GM23338 (cell line): ENCODE measurements at regions not wholly inside any gene's neighbourhood (a gene's known extent, or its start where the extent isn't known, plus 50 kb on each side); places are given as distances from the start of the nearest gene placed in this dataset.

Source experiments
- ATAC-seq: fragments of 200-7000 bp; cut with Tn5 transposase; 3 replicates; pipeline ENCODE4 v1.9.1; 2020
- DNase-seq: peaks from one replicate; pipeline ENCODE4 v3.0.0-alpha.2; 2015; ENCODE audit warnings: low spot score
- H2AFZ ChIP-seq: fragments of 200-600 bp; sonication (generic); 2 replicates; pipeline ENCODE4 v1.8.0; 2016; ENCODE audit warnings: antibody characterized with exemption, mild to moderate bottlenecking, moderate library complexity
- H3F3A ChIP-seq: fragments of 200-600 bp; sonication (generic); replicated peaks from 2 replicates; pipeline ENCODE4 v1.8.0; 2017; ENCODE audit warnings: antibody characterized with exemption, mixed run types, low read depth
- H3K27ac ChIP-seq: fragments of 200-600 bp; sonication (generic); 2 replicates; pipeline ENCODE4 v1.6.1; 2016; ENCODE audit warnings: low read depth
- H3K27me3 ChIP-seq: fragments of 200-600 bp; sonication (generic); 2 replicates; pipeline ENCODE4 v1.8.0; 2016; ENCODE audit warnings: mild to moderate bottlenecking, mixed run types, moderate library complexity; ENCODE audit not compliant: insufficient read depth
- H3K36me3 ChIP-seq: fragments of 200-600 bp; sonication (generic); 2 replicates; pipeline ENCODE4 v1.8.0; 2016; ENCODE audit warnings: mild to moderate bottlenecking; ENCODE audit not compliant: insufficient read depth
- H3K4me1 ChIP-seq: fragments of 200-600 bp; sonication (generic); 2 replicates; pipeline ENCODE4 v1.8.0; 2016; ENCODE audit warnings: mild to moderate bottlenecking, moderate library complexity; ENCODE audit not compliant: insufficient read depth
- H3K4me2 ChIP-seq: fragments of 200-600 bp; sonication (generic); 2 replicates; pipeline ENCODE4 v1.7.1; 2017; ENCODE audit warnings: mixed run types
- H3K4me3 ChIP-seq: fragments of 200-600 bp; sonication (generic); 2 replicates; pipeline ENCODE4 v1.6.1; 2016; ENCODE audit warnings: mixed run types
- H3K79me2 ChIP-seq: fragments of 200-600 bp; sonication (generic); replicated peaks from 2 replicates; pipeline ENCODE4 v1.8.0; 2017; ENCODE audit warnings: mild to moderate bottlenecking; ENCODE audit not compliant: insufficient read depth
- H3K9me2 ChIP-seq: fragments of 200-600 bp; sonication (generic); 2 replicates; pipeline ENCODE4 v1.8.0; 2017; ENCODE audit not compliant: insufficient read depth
- H4K20me1 ChIP-seq: fragments of 200-600 bp; sonication (generic); replicated peaks from 2 replicates; pipeline ENCODE4 v1.8.0; 2017; ENCODE audit warnings: mild to moderate bottlenecking; ENCODE audit not compliant: insufficient read depth
- H3K27ac Mint-ChIP-seq: 2 replicates; pipeline ENCODE4 v1.8.0; 2020; ENCODE audit warnings: inconsistent platforms, mild to moderate bottlenecking, moderate library complexity, mixed read lengths
- H3K27me3 Mint-ChIP-seq: 3 replicates; pipeline ENCODE4 v1.8.0; 2022; ENCODE audit warnings: low read depth, mild to moderate bottlenecking, moderate library complexity, mixed read lengths, inconsistent platforms; ENCODE audit not compliant: insufficient read depth, poor library complexity
- H3K36me3 Mint-ChIP-seq: 3 replicates; pipeline ENCODE4 v1.8.0; 2021; ENCODE audit warnings: low read depth, mild to moderate bottlenecking, inconsistent platforms, moderate library complexity, mixed read lengths
- H3K4me1 Mint-ChIP-seq: 3 replicates; pipeline ENCODE4 v1.8.0; 2020; ENCODE audit warnings: mild to moderate bottlenecking, inconsistent platforms, mixed read lengths
- H3K4me3 Mint-ChIP-seq: 3 replicates; pipeline ENCODE4 v1.8.0; 2021; ENCODE audit warnings: moderate library complexity, mild to moderate bottlenecking, inconsistent platforms, mixed read lengths
- H3K9me3 Mint-ChIP-seq: 3 replicates; pipeline ENCODE4 v1.8.0; 2020; ENCODE audit warnings: moderate library complexity, mild to moderate bottlenecking, inconsistent platforms, mixed read lengths
- CREB1 ChIP-seq: fragments of 250-450 bp; sonication (Bioruptor Pico); IDR thresholded peaks from 2 replicates; pipeline ENCODE4 v1.5.0; 2020; ENCODE audit warnings: low read depth, mild to moderate bottlenecking, moderate library complexity
- CTCF ChIP-seq, 2 experiments: fragments of 200-600 bp in 1 of 2; sonication (generic) in 1 of 2; conservative IDR thresholded peaks; 2 replicates each; pipeline versions ENCODE4 v1.5.1 to v1.6.1; 2016 to 2017; ENCODE audit warnings: antibody characterized with exemption in 2 of 2, low read depth in 2 of 2, mild to moderate bottlenecking in 2 of 2, moderate library complexity in 1 of 2
- ETS1 ChIP-seq: IDR thresholded peaks from 2 replicates; pipeline ENCODE4 v1.6.1; 2016; ENCODE audit warnings: antibody characterized with exemption
- EZH2phosphoT487 ChIP-seq: fragments of 200-600 bp; sonication (generic); IDR thresholded peaks from one replicate; pipeline ENCODE4 v1.8.1; 2018; ENCODE audit warnings: antibody characterized with exemption; ENCODE audit not compliant: unreplicated experiment
- NANOG ChIP-seq: IDR thresholded peaks from 2 replicates; pipeline ENCODE4 v1.6.1; 2016; ENCODE audit warnings: antibody characterized with exemption, borderline replicate concordance
- POLR2AphosphoS5 ChIP-seq: IDR thresholded peaks from 2 replicates; pipeline ENCODE4 v1.6.1; 2016; ENCODE audit warnings: antibody characterized with exemption, low read depth
- REST ChIP-seq: IDR thresholded peaks from one replicate; pipeline ENCODE4 v1.6.1; 2018; ENCODE audit warnings: antibody characterized with exemption; ENCODE audit not compliant: unreplicated experiment
- ZNF114 ChIP-seq: fragments of 250-450 bp; sonication (Bioruptor Pico); IDR thresholded peaks from 2 replicates; pipeline ENCODE4 v1.5.0; 2020; ENCODE audit warnings: mild to moderate bottlenecking, moderate library complexity
- ZNF331 ChIP-seq: fragments of 250-450 bp; sonication (Bioruptor Pico); IDR thresholded peaks from 2 replicates; pipeline ENCODE4 v1.5.0; 2020; ENCODE audit warnings: low read depth, mild to moderate bottlenecking, moderate library complexity
- ZNF462 ChIP-seq: fragments of 250-450 bp; sonication (Bioruptor Pico); IDR thresholded peaks from 2 replicates; pipeline ENCODE4 v1.5.0; 2020; ENCODE audit warnings: mild to moderate bottlenecking, moderate library complexity

- Histone ChIP-seq H3K79me2 (no peaks in the 10 kb centered on the region), H3K4me1 (no peaks in the 10 kb centered on the region), H3K27me3 (no peaks in the 10 kb centered on the region), H4K20me1 (no peaks in the 10 kb centered on the region), H3K9me2 (no peaks in the 10 kb centered on the region; the same call in 1 of the 2 replicates), H3K27ac (no peak overlapping the region), H3F3A (no peaks in the 10 kb centered on the region), H3K36me3 (no peaks in the 10 kb centered on the region), H3K4me2 (no peak overlapping the region), H3K4me3 (no peak overlapping the region), H2AFZ (peak overlapping the region; percentile 47; the same call in 1 of the 2 replicates)
- Mint-ChIP-seq H3K27ac (no peak overlapping the region), H3K27me3 (no peaks in the 10 kb centered on the region), H3K9me3 (peaks cover 14% of the 10 kb centered on the region), H3K36me3 (peaks cover 10% of the 10 kb centered on the region; the same call in 2 of the 3 replicates), H3K4me1 (no peaks in the 10 kb centered on the region), H3K4me3 (no peak overlapping the region)
- TF ChIP-seq POLR2AphosphoS5 (no peak), NANOG (no peak), ZNF114 (CRISPR knock-in tag) (no peak), ZNF331 (CRISPR knock-in tag) (no peak), EZH2phosphoT487 (no peak), ETS1 (no peak), CREB1 (no peak), ZNF462 (CRISPR knock-in tag) (no peak), REST (no peak), CTCF (conservative IDR thresholded peaks at IDR 0.05; ENCODE audit: low read depth in 2 of 2) (no peak)
- ATAC-seq (no peak), DNase-seq (no peak)
Observed at GRCh38 chr12:41634091-41634490, 446.0 kb downstream of the PDZRN4 start.
